ENCODE measurements at regions not wholly inside any gene's neighbourhood (a gene's known extent, or its start where the extent isn't known, plus 50 kb on each side); places are given as distances from the start of the nearest gene placed in this dataset.
"Not testable (repeated sequence)": the region's sequence is repeated elsewhere in the genome, so short reads cannot be mapped to it uniquely, and the experiment has no call there.

- no peak for DNase-seq (ENCODE audit: extremely low read depth, low read depth)
- no peak overlapping the region for H3K4me3 ChIP-seq (replicated peaks; ENCODE audit: low read depth, low read length)
Measured at GRCh38 chr14:101687756-101688546, 73.6 kb upstream of the PPP2R5C start.

DNA sequence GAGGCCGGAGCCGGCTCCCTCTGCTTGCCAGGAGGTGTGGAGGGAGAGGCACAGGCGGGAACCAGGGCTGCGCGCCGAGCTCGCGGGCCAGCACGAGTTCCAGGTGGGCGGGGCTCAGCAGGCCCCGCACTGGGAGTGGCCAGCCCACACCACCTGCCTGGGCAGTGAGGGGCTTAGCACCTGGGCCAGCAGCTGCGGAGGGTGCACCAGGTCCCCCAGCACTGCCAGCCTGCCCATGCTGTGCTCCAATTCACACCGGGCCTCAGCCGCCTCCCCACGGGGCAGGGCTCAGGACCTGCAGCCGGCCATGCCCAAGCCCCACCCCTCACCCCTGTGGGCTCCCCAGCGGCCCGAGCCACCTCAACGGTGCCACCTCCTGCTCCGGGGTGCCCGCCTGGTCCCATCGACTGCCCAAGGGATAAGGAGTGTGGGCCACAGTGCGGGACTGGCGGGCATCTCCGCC, 72.4 kb upstream of the PPP2R5C start:
- TF ChIP-seq, protein P1, sequence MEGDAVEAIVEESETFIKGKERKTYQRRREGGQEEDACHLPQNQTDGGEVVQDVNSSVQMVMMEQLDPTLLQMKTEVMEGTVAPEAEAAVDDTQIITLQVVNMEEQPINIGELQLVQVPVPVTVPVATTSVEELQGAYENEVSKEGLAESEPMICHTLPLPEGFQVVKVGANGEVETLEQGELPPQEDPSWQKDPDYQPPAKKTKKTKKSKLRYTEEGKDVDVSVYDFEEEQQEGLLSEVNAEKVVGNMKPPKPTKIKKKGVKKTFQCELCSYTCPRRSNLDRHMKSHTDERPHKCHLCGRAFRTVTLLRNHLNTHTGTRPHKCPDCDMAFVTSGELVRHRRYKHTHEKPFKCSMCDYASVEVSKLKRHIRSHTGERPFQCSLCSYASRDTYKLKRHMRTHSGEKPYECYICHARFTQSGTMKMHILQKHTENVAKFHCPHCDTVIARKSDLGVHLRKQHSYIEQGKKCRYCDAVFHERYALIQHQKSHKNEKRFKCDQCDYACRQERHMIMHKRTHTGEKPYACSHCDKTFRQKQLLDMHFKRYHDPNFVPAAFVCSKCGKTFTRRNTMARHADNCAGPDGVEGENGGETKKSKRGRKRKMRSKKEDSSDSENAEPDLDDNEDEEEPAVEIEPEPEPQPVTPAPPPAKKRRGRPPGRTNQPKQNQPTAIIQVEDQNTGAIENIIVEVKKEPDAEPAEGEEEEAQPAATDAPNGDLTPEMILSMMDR (IDR thresholded peaks at IDR 0.05; ENCODE audit: low read depth, low read length, missing control alignments): no peak
- no peak for DNase-seq (ENCODE audit: extremely low read depth, low read depth)
- no peak overlapping the region for H3K4me3 ChIP-seq (replicated peaks; ENCODE audit: low read depth, low read length)

More at GRCh38 chr14:101687756-101688546, 73.6 kb upstream of the PPP2R5C start:
- TF ChIP-seq, protein P1 (IDR thresholded peaks at IDR 0.05; ENCODE audit: low read depth, low read length, missing control alignments): no peak

DNA sequence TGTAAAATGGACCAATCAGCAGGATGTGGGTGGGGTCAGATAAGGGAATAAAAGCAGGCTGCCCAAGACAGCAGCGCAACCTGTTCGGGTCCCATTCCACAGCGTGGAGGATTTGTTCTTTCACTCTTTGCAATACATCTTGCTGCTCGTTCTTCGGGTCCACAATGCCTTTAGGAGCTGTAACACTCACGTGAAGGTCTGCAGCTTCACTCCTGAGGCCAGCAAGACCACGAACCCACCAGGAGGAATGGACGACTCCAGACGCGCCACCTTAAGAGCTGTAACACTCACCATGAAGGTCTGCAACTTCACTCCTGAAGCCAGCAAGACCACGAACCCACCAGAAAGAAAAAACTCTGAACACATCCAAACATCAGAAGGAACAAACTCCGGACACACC, 71.5 kb upstream of the PPP2R5C start:
- DNase-seq (ENCODE audit: extremely low read depth, low read depth); H3K4me3 ChIP-seq (replicated peaks; ENCODE audit: low read depth, low read length): not testable (repeated sequence)

DNA sequence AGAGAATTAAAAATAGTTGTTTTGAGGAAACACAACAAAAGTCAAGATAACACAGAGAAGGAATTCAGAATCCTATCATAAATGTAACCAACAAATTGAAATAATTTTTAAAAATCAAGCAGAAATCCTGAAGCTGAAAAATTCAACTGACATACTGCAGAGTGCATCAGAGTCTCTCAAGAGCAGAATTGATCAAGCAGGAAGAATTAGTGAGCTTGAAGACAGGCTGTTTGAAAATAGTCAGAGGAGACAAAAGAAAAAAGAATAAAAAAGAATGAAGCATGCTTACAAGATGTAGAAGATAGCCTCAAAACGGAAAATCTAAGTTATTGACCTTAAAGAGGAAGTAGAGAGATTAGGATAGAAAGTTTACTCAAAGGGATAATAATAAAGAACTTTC, 65.8 kb upstream of the PPP2R5C start:
- H3K4me3 ChIP-seq (replicated peaks; ENCODE audit: low read depth, low read length): no peak overlapping the region
- TF ChIP-seq, protein P1 (IDR thresholded peaks at IDR 0.05; ENCODE audit: low read depth, low read length, missing control alignments): no peak
- no peak for DNase-seq (ENCODE audit: extremely low read depth, low read depth)

DNA sequence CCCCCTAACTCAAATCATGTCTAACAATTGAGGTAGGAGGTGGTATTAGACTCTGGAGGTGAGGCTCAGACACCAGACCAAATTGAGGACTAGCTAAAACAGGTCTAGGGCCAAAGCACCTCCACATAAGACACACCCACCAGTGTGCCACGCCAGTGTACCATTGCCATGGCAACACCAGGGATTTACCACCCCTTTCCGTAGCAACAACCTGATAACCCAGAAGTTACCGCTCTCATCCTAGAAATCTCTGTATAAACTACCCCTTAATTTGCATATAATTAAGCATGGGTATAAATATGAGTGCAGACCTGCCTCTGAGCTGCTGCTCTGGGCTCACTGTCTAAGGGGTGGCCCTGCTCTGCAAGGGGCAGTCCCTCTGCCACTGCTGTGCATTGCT, 57.4 kb upstream of the PPP2R5C start:
- H3K4me3 ChIP-seq (replicated peaks; ENCODE audit: low read depth, low read length): no peak overlapping the region
- TF ChIP-seq, protein P1 (IDR thresholded peaks at IDR 0.05; ENCODE audit: low read depth, low read length, missing control alignments): no peak
- no peak for DNase-seq (ENCODE audit: extremely low read depth, low read depth)

GRCh38 chr14:101705733-101706508, 55.6 kb upstream of the PPP2R5C start:
- TF ChIP-seq, protein P1 (IDR thresholded peaks at IDR 0.05; ENCODE audit: low read depth, low read length, missing control alignments): no peak
- no peak for DNase-seq (ENCODE audit: extremely low read depth, low read depth)
- no peak overlapping the region for H3K4me3 ChIP-seq (replicated peaks; ENCODE audit: low read depth, low read length)

DNA sequence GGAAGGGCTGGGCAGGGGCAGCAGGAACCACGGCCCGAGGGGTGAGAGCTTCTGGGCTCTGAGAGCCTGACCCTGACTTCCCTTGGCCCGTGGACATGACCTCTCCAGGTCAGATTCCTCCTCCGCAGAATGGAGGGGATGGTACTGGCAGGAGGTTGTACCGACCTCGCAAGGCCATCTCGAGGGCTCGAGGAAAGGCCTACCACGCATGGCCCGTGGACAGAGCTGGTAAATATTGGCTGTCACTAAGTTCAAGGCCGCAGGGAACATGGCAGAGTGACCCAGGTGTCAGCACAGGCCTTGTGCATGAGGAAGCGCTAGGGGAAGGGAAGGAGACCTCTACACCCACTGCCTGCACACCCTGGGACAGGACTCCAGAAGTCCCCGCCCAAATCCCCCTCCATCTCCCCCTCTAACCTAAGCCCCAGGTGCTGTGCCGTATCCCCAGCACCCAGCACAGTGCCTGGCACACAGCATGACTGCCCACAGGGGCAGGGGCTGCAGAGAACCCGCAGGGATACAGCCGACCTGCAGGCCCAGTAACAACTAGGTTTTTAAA, 54.9 kb upstream of the PPP2R5C start:
- DNase-seq (ENCODE audit: extremely low read depth, low read depth): no peak
- TF ChIP-seq, protein P1 (IDR thresholded peaks at IDR 0.05; ENCODE audit: low read depth, low read length, missing control alignments): no peak
- no peak overlapping the region for H3K4me3 ChIP-seq (replicated peaks; ENCODE audit: low read depth, low read length)

Measured in HFF-Myc (cell line).